IMR-90 (cell line): ENCODE measurements at regions not wholly inside any gene's neighbourhood (a gene's known extent, or its start where the extent isn't known, plus 50 kb on each side); places are given as distances from the start of the nearest gene placed in this dataset.

ENCODE experiments used
- CEBPB ChIP-seq: IDR thresholded peaks from 2 replicates; pipeline ENCODE4 v1.6.1; 2012; ENCODE audit warnings: low read depth, low read length, improper control_type of control experiment
- MAFK ChIP-seq: IDR thresholded peaks from 2 replicates; pipeline ENCODE4 v1.6.1; 2012; ENCODE audit warnings: low read depth, low read length, improper control_type of control experiment
- MXI1 ChIP-seq: IDR thresholded peaks from 2 replicates; pipeline ENCODE4 v1.6.1; 2012; ENCODE audit warnings: low read depth, mild to moderate bottlenecking, low read length, moderate library complexity, borderline replicate concordance
- NFE2L2 ChIP-seq: fragments of 150-350 bp; IDR thresholded peaks from 2 replicates; pipeline ENCODE4 v1.6.1; 2016; ENCODE audit warnings: low read depth, mild to moderate bottlenecking, low read length
- POLR2A ChIP-seq: IDR thresholded peaks from 2 replicates; pipeline ENCODE4 v1.6.1; 2012; ENCODE audit warnings: mild to moderate bottlenecking, low read depth, low read length
- RAD21 ChIP-seq: IDR thresholded peaks from 2 replicates; pipeline ENCODE4 v1.6.1; 2012; ENCODE audit warnings: low read length, improper control_type of control experiment
- SMC3 ChIP-seq: fragments of 150-350 bp; IDR thresholded peaks from 2 replicates; pipeline ENCODE4 v1.6.1; 2016; ENCODE audit warnings: low read depth, mild to moderate bottlenecking, antibody characterized with exemption, low read length, moderate library complexity
- TF ChIP-seq, protein P1 (sequence below): conservative IDR thresholded peaks from 2 replicates; pipeline ENCODE4 v1.5.1; 2012; ENCODE audit warnings: mild to moderate bottlenecking, low read depth, low read length, improper control_type of control experiment
- TF ChIP-seq, protein P2 (sequence below): fragments of 150-350 bp; IDR thresholded peaks from 2 replicates; pipeline ENCODE4 v1.6.1; 2016; ENCODE audit warnings: low read depth, mild to moderate bottlenecking, low read length, moderate library complexity, borderline replicate concordance

DNA sequence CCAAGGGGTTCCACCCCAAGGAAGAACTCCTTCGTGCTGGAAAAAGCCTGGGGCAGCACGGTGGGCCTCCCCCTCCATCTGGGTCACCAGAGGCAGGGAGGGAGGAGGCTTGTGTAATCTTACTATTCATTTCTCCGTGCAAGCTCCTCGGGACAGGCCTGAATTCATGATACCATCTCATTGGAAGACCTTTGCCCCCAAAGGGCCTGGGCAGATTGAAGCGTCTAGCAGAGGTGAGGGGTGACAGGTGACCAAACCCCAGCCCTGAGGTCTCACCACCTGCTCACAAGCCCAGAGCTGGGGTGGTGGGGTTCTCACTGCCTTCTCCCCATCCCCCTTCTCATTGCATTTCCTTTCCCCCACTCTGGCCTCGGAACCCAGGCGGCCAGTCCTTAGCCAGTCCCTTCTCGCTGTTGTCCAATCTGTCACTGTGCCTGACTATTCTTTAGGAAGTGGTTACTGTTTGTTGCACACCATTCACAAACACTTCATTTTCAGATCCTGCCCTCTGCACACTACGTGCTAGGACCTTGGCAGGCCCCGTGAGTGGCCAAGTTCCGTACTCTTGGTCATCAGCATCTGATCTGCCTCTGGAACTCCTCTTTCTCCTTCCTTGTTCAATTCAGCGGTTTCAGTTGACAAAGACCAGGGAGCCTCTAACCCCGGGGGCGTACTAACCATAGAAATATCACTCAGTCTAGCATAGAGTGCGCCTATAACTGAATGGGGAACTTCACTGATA lies 137.1 kb downstream of the LY86 start:
- TF ChIP-seq NFE2L2 (no peak), CEBPB (no peak), POLR2A (no peak), MXI1 (no peak), RAD21 (no peak), SMC3 (no peak), MAFK (no peak)
- TF ChIP-seq, protein P1, sequence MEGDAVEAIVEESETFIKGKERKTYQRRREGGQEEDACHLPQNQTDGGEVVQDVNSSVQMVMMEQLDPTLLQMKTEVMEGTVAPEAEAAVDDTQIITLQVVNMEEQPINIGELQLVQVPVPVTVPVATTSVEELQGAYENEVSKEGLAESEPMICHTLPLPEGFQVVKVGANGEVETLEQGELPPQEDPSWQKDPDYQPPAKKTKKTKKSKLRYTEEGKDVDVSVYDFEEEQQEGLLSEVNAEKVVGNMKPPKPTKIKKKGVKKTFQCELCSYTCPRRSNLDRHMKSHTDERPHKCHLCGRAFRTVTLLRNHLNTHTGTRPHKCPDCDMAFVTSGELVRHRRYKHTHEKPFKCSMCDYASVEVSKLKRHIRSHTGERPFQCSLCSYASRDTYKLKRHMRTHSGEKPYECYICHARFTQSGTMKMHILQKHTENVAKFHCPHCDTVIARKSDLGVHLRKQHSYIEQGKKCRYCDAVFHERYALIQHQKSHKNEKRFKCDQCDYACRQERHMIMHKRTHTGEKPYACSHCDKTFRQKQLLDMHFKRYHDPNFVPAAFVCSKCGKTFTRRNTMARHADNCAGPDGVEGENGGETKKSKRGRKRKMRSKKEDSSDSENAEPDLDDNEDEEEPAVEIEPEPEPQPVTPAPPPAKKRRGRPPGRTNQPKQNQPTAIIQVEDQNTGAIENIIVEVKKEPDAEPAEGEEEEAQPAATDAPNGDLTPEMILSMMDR = no peak
- TF ChIP-seq, protein P2, sequence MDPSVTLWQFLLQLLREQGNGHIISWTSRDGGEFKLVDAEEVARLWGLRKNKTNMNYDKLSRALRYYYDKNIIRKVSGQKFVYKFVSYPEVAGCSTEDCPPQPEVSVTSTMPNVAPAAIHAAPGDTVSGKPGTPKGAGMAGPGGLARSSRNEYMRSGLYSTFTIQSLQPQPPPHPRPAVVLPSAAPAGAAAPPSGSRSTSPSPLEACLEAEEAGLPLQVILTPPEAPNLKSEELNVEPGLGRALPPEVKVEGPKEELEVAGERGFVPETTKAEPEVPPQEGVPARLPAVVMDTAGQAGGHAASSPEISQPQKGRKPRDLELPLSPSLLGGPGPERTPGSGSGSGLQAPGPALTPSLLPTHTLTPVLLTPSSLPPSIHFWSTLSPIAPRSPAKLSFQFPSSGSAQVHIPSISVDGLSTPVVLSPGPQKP = no peak
